Spleen (tissue), 7 donors: ENCODE measurements at regions not wholly inside any gene's neighbourhood (a gene's known extent, or its start where the extent isn't known, plus 50 kb on each side); places are given as distances from the start of the nearest gene placed in this dataset.

Source experiments
- POLR2AphosphoS5 ChIP-seq, 3 donors: sonication (generic); formaldehyde crosslinking; IDR thresholded peaks; one replicate each; pipeline ENCODE4 v1.5.1; 2017; ENCODE audit warnings: antibody characterized with exemption in 3 of 3
- TF ChIP-seq, protein P1 (sequence below), 11 experiments: fragments of 200-600 bp in 7 of 11; fragments of 450-650 bp in 4 of 11; sonication (generic) in 4 of 11; IDR thresholded peaks in 8 of 11; conservative IDR thresholded peaks in 3 of 11; 1 replicate in 7 of 11; 2 replicates in 4 of 11; pipeline versions ENCODE4 v1.4.0 to v1.8.0; 2016 to 2021; ENCODE audit warnings: antibody characterized with exemption in 11 of 11, inconsistent platforms in 4 of 11, mild to moderate bottlenecking in 1 of 11
- donor health status: DM: no; HTN: no; CAD: no; lungs with moderate emphysema.
- donor health status: DM: no; HTN: no; CAD: no.
- donor health status: DM: no; HTN: no; CAD: no.

DNA sequence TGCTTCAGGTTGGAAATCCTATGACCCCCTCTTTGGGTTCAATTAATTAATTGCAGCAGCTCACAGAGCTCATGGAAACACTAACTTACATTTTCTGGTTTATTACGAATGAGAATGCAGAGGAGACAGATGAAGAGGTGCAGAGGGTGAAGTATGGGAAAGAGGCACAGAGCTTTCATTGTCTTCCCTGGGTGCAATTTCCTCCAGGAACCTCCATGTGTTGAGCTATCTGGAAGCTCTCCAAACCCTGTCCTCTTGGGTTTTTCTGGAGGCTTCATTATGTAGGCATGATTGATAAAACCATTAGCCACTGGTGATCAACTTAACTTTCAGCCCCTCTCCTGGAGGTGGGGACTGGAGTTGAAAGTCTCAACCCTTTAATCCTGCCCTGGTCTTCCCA, 133.0 kb upstream of the AUTS2 start:
- TF ChIP-seq, protein P1, sequence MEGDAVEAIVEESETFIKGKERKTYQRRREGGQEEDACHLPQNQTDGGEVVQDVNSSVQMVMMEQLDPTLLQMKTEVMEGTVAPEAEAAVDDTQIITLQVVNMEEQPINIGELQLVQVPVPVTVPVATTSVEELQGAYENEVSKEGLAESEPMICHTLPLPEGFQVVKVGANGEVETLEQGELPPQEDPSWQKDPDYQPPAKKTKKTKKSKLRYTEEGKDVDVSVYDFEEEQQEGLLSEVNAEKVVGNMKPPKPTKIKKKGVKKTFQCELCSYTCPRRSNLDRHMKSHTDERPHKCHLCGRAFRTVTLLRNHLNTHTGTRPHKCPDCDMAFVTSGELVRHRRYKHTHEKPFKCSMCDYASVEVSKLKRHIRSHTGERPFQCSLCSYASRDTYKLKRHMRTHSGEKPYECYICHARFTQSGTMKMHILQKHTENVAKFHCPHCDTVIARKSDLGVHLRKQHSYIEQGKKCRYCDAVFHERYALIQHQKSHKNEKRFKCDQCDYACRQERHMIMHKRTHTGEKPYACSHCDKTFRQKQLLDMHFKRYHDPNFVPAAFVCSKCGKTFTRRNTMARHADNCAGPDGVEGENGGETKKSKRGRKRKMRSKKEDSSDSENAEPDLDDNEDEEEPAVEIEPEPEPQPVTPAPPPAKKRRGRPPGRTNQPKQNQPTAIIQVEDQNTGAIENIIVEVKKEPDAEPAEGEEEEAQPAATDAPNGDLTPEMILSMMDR (IDR thresholded peaks at IDR 0.05 in 8 of 11, conservative IDR thresholded peaks at IDR 0.05 in 3 of 11): no peak
- no peak for TF ChIP-seq POLR2AphosphoS5 (IDR thresholded peaks at IDR 0.05)
